H1 (cell line): ENCODE measurements at regions not wholly inside any gene's neighbourhood (a gene's known extent, or its start where the extent isn't known, plus 50 kb on each side); places are given as distances from the start of the nearest gene placed in this dataset.

ENCODE experiments used
- CTCF ChIP-seq, 3 experiments: IDR thresholded peaks; 1 replicate in 2 of 3; 2 replicates in 1 of 3; pipeline versions ENCODE4 v1.5.1 to v1.6.1; 2011; ENCODE audit warnings: low read length in 3 of 3, mild to moderate bottlenecking in 3 of 3, inconsistent platforms in 2 of 3, low read depth in 1 of 3, moderate library complexity in 1 of 3; ENCODE audit not compliant: insufficient read depth in 1 of 3; ENCODE audit errors: control extremely low read depth in 1 of 3
- GABPA ChIP-seq: IDR thresholded peaks from 2 replicates; pipeline ENCODE4 v1.6.1; 2011; ENCODE audit warnings: mild to moderate bottlenecking, low read length, moderate library complexity, borderline replicate concordance; ENCODE audit not compliant: insufficient read depth
- POLR2AphosphoS5 ChIP-seq: IDR thresholded peaks from 2 replicates; pipeline ENCODE4 v1.6.1; 2011; ENCODE audit warnings: low read depth, low read length
- RAD21 ChIP-seq, 2 experiments: IDR thresholded peaks in 1 of 2; conservative IDR thresholded peaks in 1 of 2; 2 replicates each; pipeline ENCODE4 v1.6.1; 2011; ENCODE audit warnings: low read depth in 2 of 2, low read length in 2 of 2, improper control_type of control experiment in 1 of 2, inconsistent platforms in 1 of 2, mild to moderate bottlenecking in 1 of 2, moderate library complexity in 1 of 2
- TF ChIP-seq, protein P1 (sequence below): IDR thresholded peaks from 2 replicates; pipeline ENCODE4 v1.6.1; 2012; ENCODE audit warnings: inconsistent platforms

DNA sequence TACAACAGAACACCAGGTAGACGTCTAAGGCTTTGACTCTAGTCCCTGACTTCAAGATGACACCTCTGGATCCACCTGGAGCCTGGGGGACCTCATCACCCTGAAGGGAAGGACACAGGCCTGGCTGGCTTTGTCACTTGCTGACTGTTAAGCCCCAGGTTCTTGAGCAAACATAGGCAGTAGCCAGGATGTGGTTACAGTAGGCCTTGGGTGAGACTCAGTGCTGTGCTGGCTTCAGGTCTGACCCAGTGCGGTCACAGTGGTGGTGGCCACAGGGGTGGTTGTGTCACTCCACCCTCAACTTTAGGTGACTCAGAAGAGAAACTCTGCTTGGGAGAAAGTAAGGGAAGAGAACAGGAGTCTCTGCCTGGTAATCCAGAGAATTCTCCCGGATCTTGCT lies 497.8 kb downstream of the UQCRFS1 start:
- TF ChIP-seq POLR2AphosphoS5 (no peak), CTCF (IDR thresholded peaks at IDR 0.05; ENCODE audit: control extremely low read depth in 1 of 3, insufficient read depth in 1 of 3, low read depth in 1 of 3, low read length in 3 of 3) (no peak), RAD21 (IDR thresholded peaks at IDR 0.05 in 1 of 2, conservative IDR thresholded peaks at IDR 0.05 in 1 of 2; ENCODE audit: low read depth in 2 of 2, low read length in 2 of 2) (no peak), GABPA (no peak)
- TF ChIP-seq, protein P1, sequence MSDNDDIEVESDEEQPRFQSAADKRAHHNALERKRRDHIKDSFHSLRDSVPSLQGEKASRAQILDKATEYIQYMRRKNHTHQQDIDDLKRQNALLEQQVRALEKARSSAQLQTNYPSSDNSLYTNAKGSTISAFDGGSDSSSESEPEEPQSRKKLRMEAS: no peak
